GM12891 (cell line): ENCODE measurements at regions not wholly inside any gene's neighbourhood (a gene's known extent, or its start where the extent isn't known, plus 50 kb on each side); places are given as distances from the start of the nearest gene placed in this dataset.

ENCODE experiments used
- POLR2A ChIP-seq: IDR thresholded peaks from 2 replicates; pipeline ENCODE4 v1.6.1; 2011; ENCODE audit warnings: low read depth, low read length, control low read depth
- POLR2AphosphoS5 ChIP-seq: IDR thresholded peaks from 2 replicates; pipeline ENCODE4 v1.6.1; 2011; ENCODE audit warnings: low read depth, low read length, control low read depth
- SPI1 ChIP-seq: IDR thresholded peaks from 2 replicates; pipeline ENCODE4 v1.6.1; 2011; ENCODE audit warnings: low read depth, low read length, control low read depth
- TAF1 ChIP-seq: IDR thresholded peaks from 2 replicates; pipeline ENCODE4 v1.6.1; 2011; ENCODE audit warnings: low read depth, low read length, control low read depth

GRCh38 chr2:183349091-183349490 lies 224.8 kb downstream of the NUP35 start:
- TF ChIP-seq POLR2A (no peak), POLR2AphosphoS5 (no peak), TAF1 (no peak), SPI1 (no peak)
